Liver (tissue), 3 donors: ENCODE measurements at regions not wholly inside any gene's neighbourhood (a gene's known extent, or its start where the extent isn't known, plus 50 kb on each side); places are given as distances from the start of the nearest gene placed in this dataset.

Experiments
- CTCF ChIP-seq: fragments of 150-350 bp; IDR thresholded peaks from 2 replicates; pipeline ENCODE4 v1.5.1; 2017; ENCODE audit warnings: improper control_type of control experiment, low read depth, low read length; ENCODE audit not compliant: missing input control
- EGR1 ChIP-seq, 2 donors: IDR thresholded peaks; 2 replicates each; pipeline ENCODE4 v1.6.1; 2016 to 2018; ENCODE audit warnings: antibody characterized with exemption in 2 of 2, low read depth in 2 of 2
- GABPA ChIP-seq, 2 donors: IDR thresholded peaks in 1 of 2; conservative IDR thresholded peaks in 1 of 2; 2 replicates each; pipeline ENCODE4 v1.6.1; 2016; ENCODE audit warnings: antibody characterized with exemption in 2 of 2, mild to moderate bottlenecking in 1 of 2, moderate library complexity in 1 of 2
- RAD21 ChIP-seq, 2 donors: IDR thresholded peaks; 2 replicates each; pipeline ENCODE4 v1.6.1; 2016; ENCODE audit warnings: antibody characterized with exemption in 2 of 2, mild to moderate bottlenecking in 2 of 2
- REST ChIP-seq: IDR thresholded peaks from 2 replicates; pipeline ENCODE4 v1.6.1; 2016; ENCODE audit warnings: antibody characterized with exemption, mild to moderate bottlenecking
- SP1 ChIP-seq: IDR thresholded peaks from 2 replicates; pipeline ENCODE4 v1.6.1; 2018; ENCODE audit warnings: antibody characterized with exemption, mild to moderate bottlenecking
- TAF1 ChIP-seq: conservative IDR thresholded peaks from 2 replicates; pipeline ENCODE4 v1.6.1; 2016; ENCODE audit warnings: antibody characterized with exemption, mild to moderate bottlenecking
- YY1 ChIP-seq: IDR thresholded peaks from 2 replicates; pipeline ENCODE4 v1.6.1; 2016; ENCODE audit warnings: antibody characterized with exemption, mild to moderate bottlenecking
- TF ChIP-seq, protein P1 (sequence below): IDR thresholded peaks from 2 replicates; pipeline ENCODE4 v1.6.1; 2016; ENCODE audit warnings: antibody characterized with exemption
- donor health status: healthy.
- donor health status: healthy.

GRCh38 chr2:71830497-71831192 lies 317.0 kb downstream of the CYP26B1 start:
- TF ChIP-seq CTCF, result no peak
- TF ChIP-seq SP1, result no peak
- no peak for TF ChIP-seq YY1
- no peak for TF ChIP-seq EGR1 (IDR thresholded peaks at IDR 0.05; ENCODE audit: low read depth in 2 of 2)
- TF ChIP-seq TAF1, result no peak
- no peak for TF ChIP-seq RAD21 (IDR thresholded peaks at IDR 0.05)
- no peak for TF ChIP-seq REST
- TF ChIP-seq, protein P1, sequence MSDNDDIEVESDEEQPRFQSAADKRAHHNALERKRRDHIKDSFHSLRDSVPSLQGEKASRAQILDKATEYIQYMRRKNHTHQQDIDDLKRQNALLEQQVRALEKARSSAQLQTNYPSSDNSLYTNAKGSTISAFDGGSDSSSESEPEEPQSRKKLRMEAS, result no peak
- TF ChIP-seq GABPA (IDR thresholded peaks at IDR 0.05 in 1 of 2, conservative IDR thresholded peaks at IDR 0.05 in 1 of 2), result no peak
